NCI-H1930 (cell line): ENCODE measurements at regions not wholly inside any gene's neighbourhood (a gene's known extent, or its start where the extent isn't known, plus 50 kb on each side); places are given as distances from the start of the nearest gene placed in this dataset.

Experiments used
- DNase-seq, 2 experiments: peaks; one replicate each; lab custom pipeline; 2025; lab: John Stamatoyannopoulos, UW

DNA sequence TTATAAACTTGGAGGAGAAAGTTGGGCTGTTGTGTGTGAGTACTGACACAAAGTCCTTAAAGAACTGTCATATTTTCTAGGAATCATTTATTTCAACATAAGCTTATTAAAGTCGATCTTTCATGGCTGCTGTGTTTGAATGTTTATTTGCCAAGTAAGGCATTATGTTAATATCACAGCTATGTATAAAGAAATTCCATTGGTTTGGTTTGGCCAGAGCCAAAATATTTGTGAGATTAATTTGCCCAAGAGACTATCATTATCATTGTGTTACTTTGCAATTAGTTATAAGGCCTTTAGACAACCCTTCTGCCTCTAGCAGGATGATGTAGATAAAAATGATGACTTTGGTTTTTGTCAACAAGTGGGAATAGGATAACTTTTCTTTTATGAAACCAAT, 240.6 kb upstream of the NT5C1B start:
- no peak for DNase-seq

DNA sequence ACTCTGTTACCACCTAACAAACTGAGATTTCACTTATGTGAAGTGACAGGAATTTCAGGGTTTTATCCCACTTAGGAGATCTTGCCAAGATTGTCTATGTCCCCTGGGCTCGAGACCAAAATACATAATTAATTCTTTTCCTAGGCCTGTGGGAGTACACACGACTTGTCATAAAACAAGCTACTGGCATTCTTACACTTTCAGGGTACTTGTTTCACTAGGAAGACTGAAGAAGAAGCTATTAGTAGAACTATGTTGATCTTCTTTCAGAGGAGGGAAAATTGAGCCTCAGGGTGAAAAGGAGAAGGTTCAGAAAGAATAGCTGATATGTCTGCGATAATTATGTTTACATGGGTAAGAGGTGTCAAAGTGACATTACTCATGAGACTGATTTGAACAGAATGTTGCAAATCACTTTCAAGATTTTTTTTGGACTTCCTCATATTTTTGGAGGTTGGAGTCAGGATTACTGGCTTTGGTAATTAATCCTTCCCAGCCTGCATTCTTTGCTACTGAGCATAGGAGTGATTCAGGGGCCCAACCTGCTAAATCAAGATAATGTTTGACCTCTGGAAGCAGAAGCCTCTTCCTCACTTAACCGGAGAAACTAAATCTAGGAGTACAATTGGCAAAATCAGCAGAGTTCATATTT, 240.0 kb upstream of the NT5C1B start:
- no peak for DNase-seq

DNA sequence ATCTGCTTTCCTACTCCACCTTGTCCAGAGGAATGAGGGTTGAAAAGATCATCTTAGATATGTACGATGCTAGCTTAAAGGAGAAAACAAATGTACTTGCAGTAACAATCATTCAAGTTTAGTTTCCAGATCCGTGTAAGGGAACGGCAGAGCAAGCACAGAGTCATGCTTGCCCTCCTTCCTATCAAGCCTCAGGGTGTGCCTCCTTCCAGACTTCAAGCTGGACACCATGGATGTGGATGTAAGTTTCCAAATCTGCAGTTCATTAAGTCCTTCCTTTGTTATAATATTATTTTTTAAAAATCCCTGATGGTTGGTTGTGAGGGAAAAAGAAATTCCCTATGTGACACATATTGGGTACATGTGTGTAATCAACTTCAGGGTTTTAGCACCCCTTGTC, 238.9 kb upstream of the NT5C1B start:
- no peak for DNase-seq

DNA sequence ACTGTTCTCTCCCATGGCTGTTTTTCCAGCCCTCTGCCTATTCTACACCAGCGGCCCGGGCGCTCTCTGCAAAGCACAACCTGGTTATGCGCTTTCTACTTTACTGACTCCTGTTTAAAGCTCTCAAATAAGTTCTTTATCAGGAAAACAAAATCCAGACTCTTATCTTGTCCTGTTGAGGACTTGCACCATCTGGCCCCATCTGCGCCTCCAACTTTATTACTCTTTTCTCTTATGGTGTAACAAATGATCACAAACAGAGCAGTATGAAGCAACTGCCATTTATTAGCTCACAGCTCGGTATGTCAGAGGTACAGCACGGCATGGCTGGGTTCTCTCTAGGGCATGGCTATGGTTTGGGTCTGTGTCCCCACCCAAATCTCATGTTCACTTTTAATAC, 236.5 kb upstream of the NT5C1B start:
- no peak for DNase-seq

DNA sequence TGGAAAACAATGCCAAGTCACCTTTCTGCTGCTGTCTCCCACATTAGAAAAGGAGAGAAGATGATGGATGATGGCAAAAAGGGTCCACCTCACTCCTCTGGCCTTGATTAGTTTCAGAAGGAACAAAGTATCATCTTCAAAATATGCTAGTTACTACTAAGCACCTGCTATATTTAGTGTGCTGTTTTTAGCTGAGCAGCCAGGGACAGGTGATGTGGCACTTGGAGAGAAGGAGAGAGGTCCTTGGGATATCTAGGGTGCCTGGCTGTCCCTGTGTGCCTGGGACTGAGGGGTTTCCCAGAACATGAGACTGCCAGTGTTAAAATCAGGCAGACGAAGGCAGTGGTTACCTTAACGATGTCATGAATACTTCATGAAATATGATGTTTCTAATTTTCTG, 235.5 kb upstream of the NT5C1B start:
- no peak for DNase-seq

DNA sequence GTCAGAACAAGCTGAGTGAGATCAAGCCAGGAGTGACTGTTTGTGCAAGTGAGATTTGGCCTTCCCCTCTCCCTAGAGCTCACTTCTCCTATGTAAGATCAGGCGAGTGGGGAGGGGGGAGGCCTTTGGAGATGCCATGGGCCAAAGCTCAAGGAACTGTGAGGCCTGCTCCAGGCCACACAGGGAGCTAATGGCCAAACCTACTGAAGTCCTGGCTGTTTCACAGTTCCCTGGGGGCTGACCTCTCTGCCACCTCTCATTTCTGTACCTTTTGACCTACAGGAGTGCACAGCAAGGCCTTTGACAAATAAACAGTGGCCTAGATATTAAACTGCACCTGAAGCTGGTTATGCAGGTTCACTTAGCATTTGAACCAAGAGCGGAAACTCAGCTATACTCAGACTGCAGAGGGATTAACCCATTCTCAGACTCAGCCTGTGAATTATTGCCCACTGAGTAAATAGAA, 235.0 kb upstream of the NT5C1B start:
- DNase-seq, result no peak

DNA sequence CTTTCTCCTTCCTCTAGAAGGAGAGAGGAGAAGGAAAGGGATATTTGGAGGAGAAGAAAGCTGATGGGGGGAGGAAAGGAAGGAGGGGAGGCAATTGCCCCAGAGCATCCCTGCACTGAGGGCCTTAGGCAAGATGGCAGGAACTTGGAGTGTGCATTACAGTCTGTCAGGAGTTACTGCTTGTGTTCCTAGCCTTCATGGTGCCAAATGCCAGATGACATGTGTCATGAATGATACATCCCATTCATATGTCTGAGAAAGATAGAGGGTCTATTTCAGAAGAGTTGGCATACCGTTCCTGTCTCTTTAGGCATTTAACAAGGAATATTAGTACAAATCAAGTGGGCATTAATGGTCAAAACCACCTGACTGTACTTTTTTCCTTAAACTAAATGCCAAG, 232.1 kb upstream of the NT5C1B start:
- DNase-seq, result no peak

DNA sequence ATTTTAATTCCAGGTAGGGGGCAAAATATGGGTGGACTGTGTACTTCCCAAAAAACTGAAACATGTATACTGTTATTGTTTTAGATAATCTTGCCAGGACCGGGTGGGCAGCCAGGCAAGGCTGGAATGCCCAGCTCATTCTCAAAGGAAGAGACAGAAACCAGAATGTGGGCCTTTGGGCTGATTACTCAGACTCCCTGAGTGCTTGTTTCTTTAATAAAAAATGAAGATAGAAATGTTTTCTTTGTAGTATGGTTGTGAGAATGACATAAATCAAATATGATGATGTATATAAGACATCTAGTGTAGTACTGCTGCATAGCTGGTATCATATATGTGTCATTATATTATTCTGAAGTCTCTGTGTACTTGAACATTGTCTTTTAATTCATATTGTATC, 231.6 kb upstream of the NT5C1B start:
- DNase-seq, result no peak

DNA sequence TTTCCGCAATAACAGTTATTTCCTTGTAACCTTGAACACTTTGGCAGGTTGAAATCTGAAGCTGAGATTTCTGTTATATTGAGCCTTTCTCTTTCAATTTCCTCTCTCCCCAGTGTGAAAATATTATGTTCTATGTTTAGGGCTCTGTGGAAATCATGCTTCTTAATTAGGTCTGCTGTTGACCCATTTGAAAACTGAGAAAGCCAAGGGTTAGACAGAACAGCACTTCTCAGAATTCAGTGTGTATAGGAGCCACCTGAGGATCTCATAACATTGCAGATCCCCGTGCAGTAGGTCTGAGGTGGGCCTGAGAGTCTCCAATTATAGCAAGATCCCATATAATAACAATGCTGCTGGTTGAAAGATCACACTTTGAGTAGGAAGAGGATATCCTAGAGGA, 230.2 kb upstream of the NT5C1B start:
- DNase-seq, result no peak

DNA sequence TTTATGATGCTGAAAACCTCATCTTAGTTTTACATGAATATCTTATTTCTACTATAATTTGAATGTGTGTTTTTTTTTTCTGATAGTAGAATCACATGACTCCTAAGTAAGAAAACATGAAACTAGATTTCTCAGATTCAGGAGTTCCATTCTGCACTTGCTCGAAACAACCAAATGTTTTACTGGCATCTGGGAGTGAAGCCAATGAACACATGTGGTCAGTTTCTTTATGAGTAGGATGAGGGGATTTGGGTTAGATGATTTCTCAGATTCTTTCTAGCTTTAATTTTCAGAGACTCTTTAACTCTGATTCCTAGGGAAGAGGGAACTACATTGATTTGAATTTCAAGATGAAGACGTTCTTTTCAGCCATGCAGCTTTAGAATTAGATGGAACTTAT, 225.0 kb upstream of the NT5C1B start:
- no peak for DNase-seq

DNA sequence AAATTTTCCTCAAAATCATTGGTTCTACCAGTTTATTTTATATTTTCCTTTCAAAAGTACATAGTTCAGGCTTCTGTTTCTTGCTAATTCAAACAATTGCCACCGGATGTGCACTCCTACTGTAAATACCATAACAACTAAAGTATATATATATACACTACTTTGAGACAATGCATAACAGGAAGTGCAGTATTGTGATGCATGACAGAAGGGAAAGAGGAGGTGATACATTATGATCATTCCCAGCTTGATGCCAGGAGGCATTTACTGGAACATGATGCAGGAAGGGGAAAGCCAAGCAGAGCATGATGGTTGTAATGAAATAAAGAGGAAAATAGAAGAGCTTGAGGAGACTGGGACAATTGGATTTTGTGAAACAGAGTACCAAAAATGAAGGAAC, 215.2 kb upstream of the NT5C1B start:
- no peak for DNase-seq

DNA sequence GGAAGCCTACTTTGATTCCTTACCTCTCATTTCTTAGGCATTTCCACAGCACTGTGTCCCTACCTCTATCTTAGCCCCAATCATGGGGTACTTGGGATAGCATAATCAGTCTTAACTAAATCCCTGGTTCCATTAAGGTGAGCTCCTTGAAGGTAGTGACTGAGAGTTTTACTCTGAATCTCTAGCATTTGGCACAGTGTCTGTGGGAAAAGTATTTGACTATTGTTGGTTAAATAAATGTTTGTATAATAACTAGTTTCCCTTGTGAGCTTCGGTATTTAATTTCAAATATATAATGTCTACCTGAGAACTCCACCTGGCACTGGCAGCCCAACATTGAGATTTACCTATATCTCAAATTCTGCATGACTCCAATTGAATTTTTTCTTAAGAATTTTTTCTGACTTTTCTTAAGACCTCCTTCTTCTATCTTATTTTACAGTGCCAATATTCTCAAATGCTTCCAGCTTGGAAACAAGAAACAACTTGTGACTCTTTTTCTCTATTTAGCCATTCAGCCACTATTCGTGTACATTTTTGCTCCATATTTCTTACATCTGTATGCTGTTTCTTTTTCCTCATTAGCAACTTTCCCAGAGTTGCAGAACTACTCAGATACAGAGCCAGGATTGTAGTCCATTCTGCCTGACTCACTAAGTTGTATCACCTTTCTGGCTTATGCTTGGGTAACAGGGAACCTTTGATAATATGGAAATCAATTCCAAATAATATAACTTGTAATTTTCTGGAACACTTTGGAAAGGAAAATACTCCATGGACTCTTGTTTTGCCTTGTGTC, 214.0 kb upstream of the NT5C1B start:
- no peak for DNase-seq

DNA sequence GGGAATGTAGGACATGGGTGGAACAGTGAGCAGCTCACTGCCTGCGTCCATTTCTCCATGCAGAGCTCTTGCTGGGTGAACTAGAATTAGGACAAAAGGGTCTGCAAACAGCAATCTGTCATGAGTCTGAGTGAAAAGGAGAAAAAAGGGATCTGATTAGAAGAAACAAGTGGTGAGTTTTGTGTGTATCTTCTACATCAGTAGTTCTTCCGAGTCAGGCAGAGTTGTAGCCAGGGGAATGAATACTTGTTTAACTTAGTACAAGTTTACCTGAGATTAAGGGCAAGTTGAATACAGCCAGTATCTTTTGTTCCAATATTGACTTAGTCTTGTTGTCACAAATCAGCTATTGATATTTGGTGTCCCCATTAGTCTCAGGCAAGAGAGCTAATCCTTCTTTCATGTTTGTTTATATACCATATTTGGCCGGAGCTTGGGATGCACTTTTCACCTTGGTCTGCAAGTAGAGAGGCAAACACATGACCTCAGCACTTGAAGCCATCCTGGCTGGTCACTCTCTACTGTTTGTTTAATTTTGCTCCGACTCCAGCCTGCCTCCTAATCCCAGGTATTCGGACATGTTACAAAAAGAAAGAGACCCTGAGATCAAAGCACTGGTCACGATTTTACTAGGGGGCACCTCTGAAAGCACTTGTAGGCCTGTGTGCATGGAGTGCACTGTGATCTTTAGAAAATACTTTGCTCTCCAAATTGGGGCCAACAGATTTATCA, 211.0 kb upstream of the NT5C1B start:
- no peak for DNase-seq

DNA sequence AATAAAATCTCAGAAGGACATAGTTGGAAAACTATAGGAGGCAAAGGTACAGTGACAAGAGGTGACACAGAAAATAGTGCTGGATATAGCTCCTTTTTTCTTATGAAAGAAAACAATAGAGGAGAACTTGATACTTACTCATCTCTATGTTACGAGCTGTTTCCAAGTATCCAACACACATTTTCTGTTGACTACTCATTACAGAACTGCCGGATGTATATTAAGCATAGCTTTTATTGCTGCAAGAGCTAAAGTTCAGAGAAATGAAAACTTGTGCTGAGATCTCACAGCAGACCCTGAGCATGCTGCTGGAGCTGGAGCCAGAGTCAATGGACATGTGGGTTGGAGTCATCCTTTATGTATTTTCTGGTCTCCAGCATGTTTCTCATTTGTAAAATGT, 210.0 kb upstream of the NT5C1B start:
- no peak for DNase-seq

DNA sequence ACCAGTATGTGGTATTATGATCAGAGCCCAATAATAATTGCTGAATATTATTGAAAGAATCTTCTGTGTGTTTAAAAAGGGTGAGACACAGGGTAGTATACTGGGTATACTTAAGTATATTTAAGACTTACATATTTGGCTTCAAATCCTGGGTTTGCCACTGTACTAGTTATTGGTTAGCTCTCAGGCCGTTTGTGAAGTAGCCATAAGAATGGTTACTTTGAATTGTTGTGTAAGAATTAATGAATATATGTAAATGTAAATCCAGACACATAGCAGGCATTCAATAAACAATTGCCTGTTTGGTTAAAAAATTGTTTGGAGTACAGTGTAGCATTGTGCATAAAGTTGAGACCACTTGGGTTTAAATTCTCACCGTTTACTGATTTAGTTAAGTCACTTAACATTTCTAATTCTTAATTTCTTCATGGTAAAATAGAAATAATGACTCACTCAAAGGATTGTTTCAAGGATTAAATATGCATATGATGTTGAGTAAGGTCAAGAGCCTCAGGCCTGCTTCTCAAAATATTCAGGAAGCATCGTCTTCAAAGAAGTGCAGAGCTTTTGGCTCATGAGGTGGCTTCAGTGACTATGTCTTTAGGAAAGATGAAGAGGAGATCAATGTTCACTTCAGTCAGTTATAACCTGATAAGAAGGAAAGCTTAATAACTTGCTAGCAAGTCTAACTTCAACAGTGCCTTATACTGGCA, 207.9 kb upstream of the NT5C1B start:
- DNase-seq, result no peak

DNA sequence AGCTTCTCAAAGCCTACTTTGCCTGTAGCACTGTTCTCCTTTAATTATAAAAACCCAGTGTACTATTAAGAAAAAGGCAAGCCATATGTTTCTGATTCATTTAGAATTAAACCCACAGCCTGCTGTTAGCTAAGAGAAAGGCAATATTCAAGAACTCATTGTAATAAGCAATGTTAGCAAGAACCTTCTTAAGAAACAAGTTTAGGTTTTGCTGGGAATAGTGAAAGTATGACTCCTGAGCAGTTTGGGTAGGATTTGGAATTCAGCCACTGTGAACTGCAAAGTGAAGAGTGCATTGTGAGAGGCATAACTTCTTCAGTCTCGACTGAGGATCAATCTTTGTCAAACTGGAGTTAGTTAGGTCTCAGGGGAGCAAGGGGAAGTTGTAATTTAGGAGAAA, 206.5 kb upstream of the NT5C1B start:
- no peak for DNase-seq

DNA sequence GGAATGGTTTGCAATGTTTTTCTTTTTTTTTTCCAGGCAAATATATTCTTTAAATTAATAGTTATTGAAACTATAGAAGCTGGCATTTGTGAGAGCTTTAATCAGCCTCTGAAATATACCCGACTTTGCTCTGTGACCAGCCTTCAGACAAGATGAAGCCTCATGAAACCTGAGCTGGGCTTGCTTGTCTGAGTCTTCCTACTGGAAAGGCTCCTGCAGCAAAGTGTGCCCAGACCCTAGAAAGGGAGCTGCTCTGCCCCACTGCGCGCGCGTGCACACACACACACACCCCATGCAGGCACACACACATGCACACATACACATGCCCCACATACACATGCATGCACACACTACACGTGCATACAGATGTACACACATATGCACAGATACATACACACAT, 203.3 kb upstream of the NT5C1B start:
- DNase-seq, result no peak

DNA sequence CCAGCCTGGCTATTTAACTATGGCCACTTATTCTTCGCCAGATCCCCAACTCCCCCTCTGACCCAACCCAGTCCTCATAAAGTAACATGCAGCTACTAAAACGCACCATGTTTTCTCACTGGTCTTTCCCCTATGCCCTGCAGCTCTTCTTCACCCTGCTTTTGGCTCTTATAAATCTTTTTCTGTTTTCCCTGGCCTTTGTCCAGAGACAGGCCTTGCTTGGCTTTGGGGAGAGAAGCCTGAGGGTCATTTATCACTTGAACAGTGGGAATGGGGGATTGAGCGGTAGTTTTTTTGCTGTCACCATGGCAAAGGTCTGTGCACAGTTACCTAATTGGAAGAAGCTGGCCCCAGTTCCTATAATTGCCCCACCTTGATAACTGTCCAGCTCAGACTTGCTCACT, 202.9 kb upstream of the NT5C1B start:
- no peak for DNase-seq

DNA sequence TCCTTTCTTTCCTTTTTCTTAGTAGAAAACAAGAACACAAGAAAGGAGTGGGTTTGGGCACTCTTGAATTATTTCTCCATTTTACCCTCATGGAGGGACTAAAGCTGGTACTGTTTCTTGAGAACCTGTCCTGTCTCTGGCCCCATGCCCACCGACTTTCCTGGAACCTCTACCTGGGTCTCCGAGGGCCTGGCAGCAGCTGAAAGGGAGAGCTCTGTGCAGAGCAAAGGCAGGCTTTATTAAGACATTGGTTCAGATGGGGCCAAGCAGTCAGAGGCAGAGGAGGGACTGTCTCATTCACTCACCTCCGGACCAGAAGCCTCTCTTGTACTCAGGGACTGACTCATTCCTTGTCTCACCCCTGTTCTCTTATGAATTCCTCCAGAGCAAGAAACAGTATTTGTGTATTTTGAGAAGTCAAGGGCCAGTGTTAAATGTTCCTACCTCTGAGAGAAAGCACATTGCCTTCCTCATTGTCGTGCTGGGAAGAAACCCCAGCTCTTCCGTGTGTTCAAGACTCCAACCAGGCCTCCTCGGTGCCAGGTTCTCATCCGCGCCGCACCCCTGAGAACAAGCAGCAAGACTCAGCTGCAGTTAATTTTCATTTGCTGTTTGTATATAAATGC, 201.9 kb upstream of the NT5C1B start:
- no peak for DNase-seq

DNA sequence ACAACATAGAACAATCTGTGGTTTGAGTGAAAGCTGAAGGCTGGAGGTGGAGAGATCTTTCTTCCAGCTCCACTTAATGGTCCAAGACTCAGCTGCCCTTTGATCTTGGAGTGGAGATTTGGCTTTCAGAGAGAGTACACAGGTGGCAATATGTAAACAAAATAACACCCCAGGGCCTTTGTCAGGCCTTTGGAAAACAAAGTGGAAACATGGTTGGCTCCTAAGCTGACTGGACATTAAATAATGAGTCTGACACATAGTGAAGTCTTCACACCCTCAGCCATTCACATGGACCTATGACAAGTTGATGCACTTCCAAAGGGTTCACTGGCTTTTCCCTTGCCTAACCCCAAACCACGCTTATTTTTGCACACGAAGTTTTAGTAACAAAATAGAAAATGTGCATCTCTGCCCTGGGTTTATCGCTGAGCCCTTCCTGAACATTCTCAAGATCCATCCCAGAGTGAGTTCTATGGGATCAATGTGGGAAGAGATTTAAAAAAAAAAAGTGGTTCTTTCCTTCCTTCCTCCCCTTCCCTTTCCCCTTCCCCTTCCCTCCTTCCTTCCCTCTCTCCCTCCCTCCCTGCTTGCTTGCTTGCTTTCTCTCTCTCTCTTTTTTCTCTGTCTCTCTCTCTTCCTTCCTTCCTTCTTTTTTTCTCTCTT, 201.3 kb upstream of the NT5C1B start:
- DNase-seq, result no peak

DNA sequence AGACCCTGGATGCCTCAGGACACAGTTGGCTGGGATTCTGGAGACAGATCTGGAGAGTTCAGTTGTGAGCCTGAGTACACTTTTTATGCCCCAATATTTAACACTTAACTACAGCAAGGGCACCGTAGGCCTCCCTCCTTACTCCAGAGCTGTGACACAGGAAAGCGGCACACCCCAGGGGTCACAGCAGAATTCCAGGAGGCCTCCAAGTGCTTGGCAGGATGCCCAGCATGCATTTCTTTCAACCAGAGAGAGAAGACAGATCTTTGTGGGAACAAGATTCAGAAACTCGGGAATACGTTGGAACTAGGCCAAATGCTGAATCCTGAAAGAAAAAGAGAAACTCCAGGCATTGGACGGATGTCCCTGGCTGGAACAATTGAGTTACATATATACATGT, 199.2 kb upstream of the NT5C1B start:
- DNase-seq, result no peak
